Gastrocnemius medialis (tissue), 4 donors: ENCODE measurements at regions not wholly inside any gene's neighbourhood (a gene's known extent, or its start where the extent isn't known, plus 50 kb on each side); places are given as distances from the start of the nearest gene placed in this dataset.

Experiments used
- ATAC-seq, 2 donors: fragments of 150-250 bp; one replicate each; pipeline ENCODE4 v1.9.1; 2016
- DNase-seq, 2 donors: peaks; one replicate each; pipeline ENCODE4 v3.0.0-alpha.2; 2019
- H3K27ac ChIP-seq, 4 donors: fragments of 200-600 bp; sonication (generic); 1 replicate in 1 of 4; 2 replicates in 3 of 4; pipeline ENCODE4 v1.5.1; 2016 to 2018; ENCODE audit warnings: mild to moderate bottlenecking in 2 of 4, moderate library complexity in 1 of 4
- H3K27me3 ChIP-seq, 3 donors: fragments of 200-600 bp; sonication (generic) in 2 of 3; 1 replicate in 1 of 3; 2 replicates in 2 of 3; pipeline versions ENCODE4 v1.5.1 to v1.6.0; 2016 to 2019; ENCODE audit warnings: mild to moderate bottlenecking in 1 of 3, moderate library complexity in 1 of 3
- H3K36me3 ChIP-seq, 2 donors: fragments of 200-600 bp; sonication (generic) in 1 of 2; one replicate each; pipeline ENCODE4 v1.5.1; 2017 to 2018
- H3K4me1 ChIP-seq, 2 donors: fragments of 200-600 bp; sonication (generic) in 1 of 2; one replicate each; pipeline ENCODE4 v1.5.1; 2016 to 2017; ENCODE audit warnings: mild to moderate bottlenecking in 2 of 2
- H3K4me3 ChIP-seq, 4 donors: fragments of 200-600 bp; sonication (generic) in 3 of 4; 1 replicate in 1 of 4; 2 replicates in 3 of 4; pipeline ENCODE4 v1.5.1; 2016 to 2019; ENCODE audit warnings: mild to moderate bottlenecking in 2 of 4
- H3K9me3 ChIP-seq, 3 donors: fragments of 200-600 bp; sonication (generic) in 2 of 3; 1 replicate in 1 of 3; 2 replicates in 2 of 3; pipeline ENCODE4 v1.5.1; 2016 to 2019
- CTCF ChIP-seq, 5 experiments: fragments of 450-650 bp in 3 of 5; fragments of 200-600 bp in 2 of 5; sonication (generic) in 2 of 5; IDR thresholded peaks in 4 of 5; conservative IDR thresholded peaks in 1 of 5; 1 replicate in 4 of 5; 2 replicates in 1 of 5; pipeline ENCODE4 v1.5.1; 2016 to 2019; ENCODE audit warnings: antibody characterized with exemption in 5 of 5, mild to moderate bottlenecking in 3 of 5, moderate library complexity in 3 of 5
- POLR2A ChIP-seq, 2 donors: fragments of 450-650 bp; IDR thresholded peaks; one replicate each; pipeline ENCODE4 v1.6.1; 2017; ENCODE audit warnings: antibody characterized with exemption in 2 of 2, mild to moderate bottlenecking in 2 of 2, moderate library complexity in 2 of 2
- in situ Hi-C, 4 donors: fragments of 200-750 bp; cut with MboI; loops; one replicate each; pipeline versions ENCODE4 v1.15.0 to v1.8.0; 2017; ENCODE audit warnings: low sequenced_read_pairs in 4 of 4
- intact Hi-C: fragments of 100-400 bp; cut with DNase I; formaldehyde crosslinking; loops from one replicate; pipeline ENCODE4 v1.15.1; 2023; ENCODE audit warnings: low total_unique reads

- TF ChIP-seq POLR2A (IDR thresholded peaks at IDR 0.05), result no peak
- no peak for TF ChIP-seq CTCF (IDR thresholded peaks at IDR 0.05 in 4 of 5, conservative IDR thresholded peaks at IDR 0.05 in 1 of 5)
- DNase-seq (no peak), ATAC-seq (no peak)
- Histone ChIP-seq H3K4me3 (no peak overlapping the region), H3K27me3 (peaks cover 0 to 15% (median 3%) of the 10 kb centered on the region in 3 donors), H3K9me3 (no peaks in the 10 kb centered on the region), H3K36me3 (no peaks in the 10 kb centered on the region), H3K27ac (no peak overlapping the region), H3K4me1 (no peaks in the 10 kb centered on the region)
- intact Hi-C loops (no loop called here), in situ Hi-C loops (no loop called here)
Observed at GRCh38 chr9:135016037-135016640, 71.3 kb upstream of the OLFM1 start.

- H3K9me3 ChIP-seq, result no peaks in the 10 kb centered on the region
- H3K27me3 ChIP-seq, result peaks cover 0 to 15% (median 3%) of the 10 kb centered on the region in 3 donors
- DNase-seq (no peak), ATAC-seq (no peak)
- no peaks in the 10 kb centered on the region for H3K4me1 ChIP-seq
- intact Hi-C loops (no loop called here), in situ Hi-C loops (no loop called here)
- no peak overlapping the region for H3K27ac ChIP-seq
- no peaks in the 10 kb centered on the region for H3K36me3 ChIP-seq
- TF ChIP-seq POLR2A (IDR thresholded peaks at IDR 0.05) (no peak), CTCF (IDR thresholded peaks at IDR 0.05 in 4 of 5, conservative IDR thresholded peaks at IDR 0.05 in 1 of 5) (no peak)
- H3K4me3 ChIP-seq, result no peak overlapping the region
Observed at GRCh38 chr9:135016876-135017275, 70.6 kb upstream of the OLFM1 start.

GRCh38 chr9:135017899-135018298 is 69.6 kb upstream of the OLFM1 start:
- DNase-seq, result no peak
- in situ Hi-C loops (no loop called here), intact Hi-C loops (no loop called here)
- no peak for ATAC-seq
- H3K4me3 ChIP-seq, result no peak overlapping the region
- no peaks in the 10 kb centered on the region for H3K4me1 ChIP-seq
- H3K27me3 ChIP-seq, result peaks cover 0 to 15% (median 4%) of the 10 kb centered on the region in 3 donors
- H3K27ac ChIP-seq, result no peak overlapping the region
- no peaks in the 10 kb centered on the region for H3K9me3 ChIP-seq
- no peaks in the 10 kb centered on the region for H3K36me3 ChIP-seq
- no peak for TF ChIP-seq CTCF (IDR thresholded peaks at IDR 0.05 in 4 of 5, conservative IDR thresholded peaks at IDR 0.05 in 1 of 5)
- TF ChIP-seq POLR2A (IDR thresholded peaks at IDR 0.05), result no peak

- intact Hi-C loops, result no loop called here
- H3K4me1 ChIP-seq, result no peaks in the 10 kb centered on the region
- TF ChIP-seq POLR2A (IDR thresholded peaks at IDR 0.05) (no peak), CTCF (IDR thresholded peaks at IDR 0.05 in 4 of 5, conservative IDR thresholded peaks at IDR 0.05 in 1 of 5) (no peak)
- DNase-seq (no peak), ATAC-seq (no peak)
- H3K9me3 ChIP-seq, result no peaks in the 10 kb centered on the region
- in situ Hi-C loops, result no loop called here
- H3K4me3 ChIP-seq, result no peak overlapping the region
- no peak overlapping the region for H3K27ac ChIP-seq
- H3K27me3 ChIP-seq, result peaks cover 0 to 15% (median 5%) of the 10 kb centered on the region in 3 donors
- H3K36me3 ChIP-seq, result no peaks in the 10 kb centered on the region
Observed at GRCh38 chr9:135018306-135018915, 69.1 kb upstream of the OLFM1 start.
